Mammary epithelial cell (primary cell): ENCODE measurements at regions not wholly inside any gene's neighbourhood (a gene's known extent, or its start where the extent isn't known, plus 50 kb on each side); places are given as distances from the start of the nearest gene placed in this dataset.

Experiments
- CTCF ChIP-seq, 2 donors: IDR thresholded peaks in 1 of 2; conservative IDR thresholded peaks in 1 of 2; 2 replicates each; pipeline ENCODE4 v1.5.1; 2011 to 2012; ENCODE audit warnings: inconsistent platforms in 2 of 2, low read length in 2 of 2, mild to moderate bottlenecking in 2 of 2, control low read depth in 1 of 2, low read depth in 1 of 2; ENCODE audit not compliant: insufficient read depth in 1 of 2; ENCODE audit errors: extremely low read depth in 1 of 2
- EZH2 ChIP-seq: IDR thresholded peaks from 2 replicates; pipeline ENCODE4 v1.6.1; 2012; ENCODE audit warnings: low read length, inconsistent platforms, borderline replicate concordance

GRCh38 chr4:82261084-82261483 lies 112.7 kb downstream of the HNRNPD start:
- TF ChIP-seq CTCF (conservative IDR thresholded peaks at IDR 0.05 in 1 of 2, IDR thresholded peaks at IDR 0.05 in 1 of 2; ENCODE audit: extremely low read depth in 1 of 2, insufficient read depth in 1 of 2, low read depth in 1 of 2, low read length in 2 of 2) (no peak), EZH2 (no peak)
